Neuronal stem cell (in vitro differentiated cells): ENCODE measurements at regions not wholly inside any gene's neighbourhood (a gene's known extent, or its start where the extent isn't known, plus 50 kb on each side); places are given as distances from the start of the nearest gene placed in this dataset.
"Not testable (repeated sequence)": the region's sequence is repeated elsewhere in the genome, so short reads cannot be mapped to it uniquely, and the experiment has no call there.

Source experiments
- DNase-seq: peaks from one replicate; pipeline ENCODE4 v3.0.0-alpha.2; 2013; ENCODE audit warnings: low spot score
- H2AFZ ChIP-seq: one replicate; pipeline ENCODE4 v1.6.1; 2013; ENCODE audit warnings: mild to moderate bottlenecking, low read length, inconsistent platforms
- H2AK5ac ChIP-seq: 2 replicates; pipeline ENCODE4 v1.6.1; 2013; ENCODE audit warnings: low read depth, mild to moderate bottlenecking, inconsistent platforms, low read length, moderate library complexity, mixed read lengths
- H2BK120ac ChIP-seq: 2 replicates; pipeline ENCODE4 v1.6.1; 2013; ENCODE audit warnings: low read depth, mild to moderate bottlenecking, inconsistent platforms, low read length, moderate library complexity, mixed read lengths
- H2BK12ac ChIP-seq: one replicate; pipeline ENCODE4 v1.6.1; 2013; ENCODE audit warnings: low read length, inconsistent platforms
- H2BK15ac ChIP-seq: 2 replicates; pipeline ENCODE4 v1.6.1; 2013; ENCODE audit warnings: mild to moderate bottlenecking, low read length, inconsistent platforms, mixed read lengths
- H2BK5ac ChIP-seq: one replicate; pipeline ENCODE4 v1.6.1; 2013; ENCODE audit warnings: inconsistent platforms, mild to moderate bottlenecking, low read length, moderate library complexity
- H3K14ac ChIP-seq: one replicate; pipeline ENCODE4 v1.6.1; 2013; ENCODE audit warnings: low read length, inconsistent platforms
- H3K18ac ChIP-seq: 2 replicates; pipeline ENCODE4 v1.6.1; 2013; ENCODE audit warnings: low read length, inconsistent platforms
- H3K23ac ChIP-seq: 2 replicates; pipeline ENCODE4 v1.6.1; 2013; ENCODE audit warnings: low read depth, mild to moderate bottlenecking, mixed read lengths, low read length, inconsistent platforms; ENCODE audit not compliant: poor library complexity
- H3K27ac ChIP-seq: replicated peaks from 3 replicates; pipeline ENCODE4 v1.5.1; 2013; ENCODE audit warnings: low read length, inconsistent platforms
- H3K27me3 ChIP-seq, 3 experiments: 2 replicates each; pipeline ENCODE4 v1.6.1; 2013; ENCODE audit warnings: low read length in 3 of 3, mild to moderate bottlenecking in 2 of 3, inconsistent platforms in 1 of 3, low read depth in 1 of 3, mixed read lengths in 1 of 3, moderate library complexity in 1 of 3; ENCODE audit not compliant: control insufficient read depth in 3 of 3, insufficient read depth in 3 of 3
- H3K36me3 ChIP-seq, 2 donors: replicated peaks in 1 of 2; 2 replicates each; pipeline ENCODE4 v1.6.1; 2013; ENCODE audit warnings: low read length in 2 of 2; ENCODE audit not compliant: control insufficient read depth in 2 of 2, insufficient read depth in 2 of 2
- H3K4ac ChIP-seq: 2 replicates; pipeline ENCODE4 v1.6.1; 2013; ENCODE audit warnings: inconsistent platforms, mild to moderate bottlenecking, low read length, moderate library complexity
- H3K4me1 ChIP-seq, 2 donors: 1 replicate in 1 of 2; 2 replicates in 1 of 2; pipeline ENCODE4 v1.6.1; 2013; ENCODE audit warnings: low read length in 2 of 2, low read depth in 1 of 2; ENCODE audit not compliant: control insufficient read depth in 2 of 2, insufficient read depth in 1 of 2
- H3K4me2 ChIP-seq: one replicate; pipeline ENCODE4 v1.6.1; 2013; ENCODE audit warnings: mild to moderate bottlenecking, low read length, inconsistent platforms; ENCODE audit not compliant: insufficient read depth, poor library complexity, severe bottlenecking
- H3K4me3 ChIP-seq, 2 donors: 2 replicates each; pipeline ENCODE4 v1.5.1; 2013; ENCODE audit warnings: low read length in 2 of 2, mild to moderate bottlenecking in 2 of 2, inconsistent platforms in 1 of 2, moderate library complexity in 1 of 2
- H3K79me1 ChIP-seq: one replicate; pipeline ENCODE4 v1.6.1; 2013; ENCODE audit warnings: low read depth, mild to moderate bottlenecking, inconsistent platforms, low read length, moderate library complexity
- H3K9ac ChIP-seq: one replicate; pipeline ENCODE4 v1.6.1; 2013; ENCODE audit warnings: mild to moderate bottlenecking, low read depth, low read length, inconsistent platforms; ENCODE audit not compliant: poor library complexity
- H3K9me3 ChIP-seq, 2 donors: replicated peaks in 1 of 2; 2 replicates each; pipeline versions ENCODE3 to v1.6.1; 2013; ENCODE audit warnings: low read length in 2 of 2, mild to moderate bottlenecking in 2 of 2, inconsistent platforms in 1 of 2, low read depth in 1 of 2, mixed read lengths in 1 of 2, moderate library complexity in 1 of 2; ENCODE audit not compliant: control insufficient read depth in 2 of 2, insufficient read depth in 1 of 2
- H4K8ac ChIP-seq: one replicate; pipeline ENCODE4 v1.6.1; 2013; ENCODE audit warnings: low read depth, mild to moderate bottlenecking, inconsistent platforms, low read length, moderate library complexity
- H4K91ac ChIP-seq: one replicate; pipeline ENCODE4 v1.6.1; 2013; ENCODE audit warnings: low read length, low read depth, mild to moderate bottlenecking, inconsistent platforms; ENCODE audit not compliant: poor library complexity
- WGBS, 2 donors: extraction: QIAGEN DNeasy Blood & Tissue Kit; methylation state at CpG; one replicate each; pipeline ENCODE4 v1.1.7; 2013; ENCODE audit warnings: missing lambda C conversion rate in 2 of 2, mixed read lengths in 1 of 2; ENCODE audit not compliant: insufficient read length in 2 of 2, insufficient replicate concordance in 1 of 2; ENCODE audit errors: extremely low coverage in 2 of 2; 5-methylcytosine and 5-hydroxymethylcytosine counted together

GRCh38 chr4:186859420-186859819 is 135.8 kb upstream of the FAT1 start:
- Histone ChIP-seq H4K91ac (no peak overlapping the region), H3K23ac (no peak overlapping the region), H3K4me1 (no peaks in the 10 kb centered on the region), H3K9me3 (no peaks in the 10 kb centered on the region), H3K4ac (no peak overlapping the region), H3K36me3 (no peaks in the 10 kb centered on the region), H2AK5ac (no peak overlapping the region), H3K79me1 (no peaks in the 10 kb centered on the region), H2BK12ac (no peak overlapping the region), H3K18ac (no peak overlapping the region), H2BK120ac (no peak overlapping the region), H3K27ac (no peak overlapping the region), H2AFZ (no peak overlapping the region), H2BK5ac (no peak overlapping the region), H4K8ac (no peak overlapping the region), H3K9ac (no peak overlapping the region), H3K14ac (no peak overlapping the region), H2BK15ac (no peak overlapping the region), H3K4me2 (no peak overlapping the region), H3K27me3 (no peaks in the 10 kb centered on the region), H3K4me3 (no peak overlapping the region)
- DNase-seq, result no peak
- WGBS, 2 donors, result no CpG with 5 or more reads among the region's 1 CpG

DNA sequence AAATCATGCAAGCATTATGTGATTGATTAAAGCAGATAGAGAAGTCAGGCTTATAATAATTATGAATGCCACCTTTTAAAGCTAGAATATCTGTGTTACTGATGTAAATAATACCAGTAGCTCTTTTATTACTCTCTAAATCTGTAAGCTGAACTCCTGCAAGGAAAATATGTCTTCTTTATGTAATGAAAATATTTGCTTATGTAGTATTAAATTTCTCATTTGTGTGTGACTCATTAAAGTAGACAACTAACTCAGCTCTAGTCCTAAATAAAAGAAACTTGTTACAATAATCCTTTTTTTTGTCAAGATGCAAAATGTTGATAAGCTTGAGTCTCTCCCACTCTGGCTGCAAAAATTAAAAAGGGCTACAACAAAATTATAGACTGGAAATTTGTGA is 137.7 kb upstream of the FAT1 start:
- H3K79me1 ChIP-seq, result no peaks in the 10 kb centered on the region
- H4K91ac ChIP-seq, result no peak overlapping the region
- H3K14ac ChIP-seq, result no peak overlapping the region
- no peaks in the 10 kb centered on the region for H3K36me3 ChIP-seq
- no peak overlapping the region for H3K27ac ChIP-seq
- no peak overlapping the region for H3K23ac ChIP-seq
- H2BK15ac ChIP-seq, result no peak overlapping the region
- no peaks in the 10 kb centered on the region for H3K9me3 ChIP-seq
- H3K4me1 ChIP-seq, result no peaks in the 10 kb centered on the region
- H2BK120ac ChIP-seq, result no peak overlapping the region
- no peak overlapping the region for H3K4me3 ChIP-seq
- H3K18ac ChIP-seq, result no peak overlapping the region
- no peak overlapping the region for H3K4ac ChIP-seq
- H2AK5ac ChIP-seq, result no peak overlapping the region
- no peaks in the 10 kb centered on the region for H3K27me3 ChIP-seq
- H3K9ac ChIP-seq, result no peak overlapping the region
- DNase-seq, result no peak
- no peak overlapping the region for H3K4me2 ChIP-seq
- no peak overlapping the region for H4K8ac ChIP-seq
- no peak overlapping the region for H2BK12ac ChIP-seq
- H2AFZ ChIP-seq, result no peak overlapping the region
- no peak overlapping the region for H2BK5ac ChIP-seq

DNA sequence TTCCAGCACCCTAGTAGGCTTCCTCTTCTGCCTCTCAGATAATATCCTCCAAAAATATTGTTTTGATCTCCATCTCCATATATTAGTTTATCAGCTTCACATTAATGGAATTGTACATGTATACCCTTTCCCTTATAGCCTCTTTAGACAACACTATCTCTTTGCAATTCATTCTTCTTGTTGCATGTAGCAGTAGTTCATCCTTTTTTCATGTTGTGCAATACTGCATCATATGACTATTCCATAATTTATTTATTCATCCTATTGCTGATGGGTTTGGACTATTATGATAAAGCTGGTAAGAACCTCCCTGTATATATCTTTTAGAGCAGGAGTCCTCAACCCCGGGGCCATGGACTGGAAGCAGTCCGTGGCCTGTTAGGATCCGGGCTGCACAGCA is 148.2 kb upstream of the FAT1 start:
- no peaks in the 10 kb centered on the region for H3K4me1 ChIP-seq
- no peak overlapping the region for H3K4me3 ChIP-seq
- no peak overlapping the region for H2AFZ ChIP-seq
- H3K79me1 ChIP-seq, result no peaks in the 10 kb centered on the region
- no peak overlapping the region for H2BK15ac ChIP-seq
- H2BK12ac ChIP-seq, result no peak overlapping the region
- no peak overlapping the region for H3K14ac ChIP-seq
- H3K18ac ChIP-seq, result no peak overlapping the region
- H3K9ac ChIP-seq, result no peak overlapping the region
- no peak overlapping the region for H3K4me2 ChIP-seq
- H3K4ac ChIP-seq, result no peak overlapping the region
- H4K91ac ChIP-seq, result no peak overlapping the region
- no peak overlapping the region for H2BK5ac ChIP-seq
- H2AK5ac ChIP-seq, result no peak overlapping the region
- H4K8ac ChIP-seq, result no peak overlapping the region
- DNase-seq, result no peak
- H3K36me3 ChIP-seq, result no peaks in the 10 kb centered on the region
- no peaks in the 10 kb centered on the region for H3K27me3 ChIP-seq
- H3K27ac ChIP-seq, result no peak overlapping the region
- no peak overlapping the region for H2BK120ac ChIP-seq
- H3K23ac ChIP-seq, result no peak overlapping the region
- H3K9me3 ChIP-seq, result peaks cover 0 to 17% of the 10 kb centered on the region in 2 donors
- no CpG with 5 or more reads among the region's 3 CpGs for WGBS, 2 donors

DNA sequence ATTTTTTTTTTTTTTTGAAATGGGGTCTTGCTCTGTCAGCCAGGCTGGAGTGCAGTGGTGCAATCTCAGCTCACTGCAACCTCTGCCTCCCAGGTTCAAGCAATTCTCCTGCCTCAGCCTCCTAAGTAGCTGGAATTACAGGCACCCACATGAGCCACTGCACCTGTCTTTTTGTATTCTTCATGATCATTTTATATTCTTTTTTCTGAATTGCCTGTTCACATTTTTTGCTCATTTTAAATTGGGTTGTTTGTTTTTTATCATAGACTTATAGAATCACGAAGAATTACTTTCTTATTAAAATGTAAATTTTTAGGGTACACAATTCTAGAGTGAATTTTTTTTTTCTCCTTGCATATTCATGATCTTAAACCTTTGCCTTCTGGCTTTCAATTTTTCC is 149.4 kb upstream of the FAT1 start:
- not testable (repeated sequence) for H4K8ac ChIP-seq, H3K27me3 ChIP-seq, H3K4me1 ChIP-seq, H2BK120ac ChIP-seq, H3K4me3 ChIP-seq, H3K18ac ChIP-seq, H2BK5ac ChIP-seq, DNase-seq, H3K36me3 ChIP-seq, H4K91ac ChIP-seq, H3K27ac ChIP-seq, H2BK15ac ChIP-seq, H3K4me2 ChIP-seq, H3K79me1 ChIP-seq, H2AFZ ChIP-seq, H2AK5ac ChIP-seq, H3K4ac ChIP-seq, H2BK12ac ChIP-seq, H3K14ac ChIP-seq, H3K23ac ChIP-seq, H3K9ac ChIP-seq
- peaks cover 0 to 17% of the 10 kb centered on the region in 2 donors for H3K9me3 ChIP-seq
- WGBS, 2 donors, result no CpG with 5 or more reads among the region's 1 CpG
